HG03108 (cell line): ENCODE measurements at regions not wholly inside any gene's neighbourhood (a gene's known extent, or its start where the extent isn't known, plus 50 kb on each side); places are given as distances from the start of the nearest gene placed in this dataset.

Experiments
- ATAC-seq: cut with Tn5 transposase; IDR thresholded peaks from one replicate; pipeline ENCODE4 v1.9.1; 2021; ENCODE audit warnings: moderate library complexity; ENCODE audit not compliant: unreplicated experiment

DNA sequence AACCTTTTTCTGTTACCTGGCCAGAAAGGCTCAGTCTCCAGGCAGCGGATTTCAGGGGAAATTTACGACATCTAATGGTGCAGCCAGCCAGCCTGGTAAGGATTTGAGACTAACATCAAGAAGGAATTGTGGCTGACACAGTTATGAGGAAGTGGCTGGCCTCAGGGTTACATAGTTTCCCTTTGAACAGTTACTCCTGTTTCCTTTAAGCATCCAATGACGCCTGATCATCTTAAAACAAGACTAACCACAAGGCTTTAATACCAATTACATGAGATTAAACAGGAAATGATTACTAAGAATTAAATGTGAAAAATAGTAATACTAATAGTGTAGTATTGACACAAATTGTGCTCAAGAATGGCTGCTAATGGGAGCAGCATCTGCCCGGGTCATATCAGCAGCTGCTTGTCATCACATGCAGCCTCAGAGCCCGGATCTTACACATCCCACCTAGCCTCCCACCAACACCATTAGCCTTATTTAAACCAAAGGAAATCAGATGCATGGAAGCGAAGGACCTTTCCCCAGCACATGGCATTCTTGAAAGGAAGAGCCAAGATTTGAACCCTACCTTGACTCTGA, 431.8 kb downstream of the PMP22 start:
- no peak for ATAC-seq

- ATAC-seq = no peak
Observed at GRCh38 chr17:14831491-14831890, 433.6 kb downstream of the PMP22 start.

- no peak for ATAC-seq
Observed at GRCh38 chr17:14827396-14827919, 437.7 kb downstream of the PMP22 start.

DNA sequence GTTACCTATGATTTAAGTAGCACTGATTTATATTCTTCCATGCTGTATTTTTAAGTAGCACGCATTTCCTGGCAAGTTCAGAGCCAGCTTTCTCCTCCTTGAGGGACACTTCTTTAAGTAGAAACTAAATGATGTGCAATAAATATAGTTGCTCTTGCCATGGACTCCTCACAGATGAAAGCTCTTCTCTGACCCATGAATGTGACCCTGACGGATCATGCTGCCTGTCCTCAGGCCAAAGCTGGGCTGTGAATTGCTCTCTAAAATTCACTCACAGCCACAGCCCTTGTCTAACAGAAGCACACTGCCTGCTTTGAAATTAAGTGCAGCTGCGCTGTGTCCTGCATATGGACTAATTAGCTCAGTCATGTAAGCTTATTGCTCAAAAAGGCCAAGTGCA, 438.8 kb downstream of the PMP22 start:
- no peak for ATAC-seq

DNA sequence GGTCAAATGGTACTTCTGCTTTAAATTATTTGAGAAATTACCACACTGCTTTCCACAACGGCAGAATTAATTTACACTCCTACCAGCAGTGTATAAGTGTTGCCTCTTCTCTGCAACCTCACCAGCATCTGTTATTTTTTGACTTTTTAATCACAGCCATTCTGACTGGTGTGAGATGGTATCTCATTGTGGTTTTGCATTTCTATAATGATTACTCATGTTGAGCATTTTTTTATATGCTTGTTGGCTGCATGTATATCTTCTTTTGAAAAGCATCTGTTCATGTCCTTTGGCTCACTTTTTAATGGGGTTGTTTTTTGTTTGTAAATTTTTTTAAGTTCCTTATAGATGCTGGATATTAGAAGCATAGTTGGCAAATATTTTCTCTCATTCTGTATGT, 446.7 kb downstream of the PMP22 start:
- ATAC-seq = no peak

- no peak for ATAC-seq
Observed at GRCh38 chr17:14815079-14815478, 450.0 kb downstream of the PMP22 start.

DNA sequence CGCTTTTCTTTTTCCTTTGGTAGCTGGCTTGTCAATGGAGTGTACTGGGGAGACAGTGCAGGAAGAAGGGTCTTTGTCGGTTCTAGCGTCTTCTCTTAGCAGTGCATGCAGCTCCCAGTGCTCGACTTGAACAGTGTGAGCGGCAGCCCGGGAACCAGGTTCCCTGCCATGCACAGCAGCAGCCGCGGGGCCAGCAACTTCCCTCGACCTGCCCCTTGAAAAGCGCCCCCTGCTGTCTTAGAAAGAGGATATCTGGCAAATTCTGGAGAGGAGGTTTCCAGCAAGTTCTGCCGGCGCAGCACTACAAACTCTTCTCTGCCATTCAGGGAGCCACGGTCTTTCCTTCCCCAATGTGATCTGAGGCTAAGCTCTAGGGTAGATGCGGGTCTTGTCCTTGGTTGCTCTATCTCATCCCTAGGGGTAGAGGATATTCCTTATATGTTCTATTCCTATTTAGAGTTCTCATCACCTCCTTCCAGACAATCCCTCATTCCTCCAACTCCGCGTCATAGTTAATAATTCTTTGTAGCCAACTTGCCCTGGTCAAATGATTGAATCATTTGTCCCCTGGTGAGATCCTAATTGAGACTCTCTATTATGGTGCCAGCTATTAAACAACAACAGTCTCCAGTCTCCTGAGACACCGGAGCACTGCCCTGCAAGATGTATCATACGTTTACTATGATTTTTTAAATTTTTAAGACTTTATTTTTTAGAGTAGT, 451.3 kb downstream of the PMP22 start:
- no peak for ATAC-seq

DNA sequence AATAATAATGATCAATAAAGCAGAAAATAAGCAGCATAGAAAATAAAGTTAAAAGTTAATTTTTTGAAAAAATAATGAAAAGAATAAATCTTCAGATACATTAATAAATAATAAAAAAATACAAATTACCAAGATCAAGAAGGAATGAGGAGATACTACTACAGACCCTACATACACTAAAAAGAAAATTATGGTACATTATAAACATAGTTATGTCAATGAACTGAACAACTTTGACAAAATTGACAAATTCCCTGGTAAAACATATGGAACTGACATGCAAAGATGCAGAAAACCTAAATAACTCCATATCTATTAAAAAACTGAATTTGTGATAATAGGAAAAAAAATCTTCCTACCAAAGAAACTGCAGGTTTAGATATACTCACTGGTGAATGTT, 456.7 kb downstream of the PMP22 start:
- ATAC-seq = no peak

DNA sequence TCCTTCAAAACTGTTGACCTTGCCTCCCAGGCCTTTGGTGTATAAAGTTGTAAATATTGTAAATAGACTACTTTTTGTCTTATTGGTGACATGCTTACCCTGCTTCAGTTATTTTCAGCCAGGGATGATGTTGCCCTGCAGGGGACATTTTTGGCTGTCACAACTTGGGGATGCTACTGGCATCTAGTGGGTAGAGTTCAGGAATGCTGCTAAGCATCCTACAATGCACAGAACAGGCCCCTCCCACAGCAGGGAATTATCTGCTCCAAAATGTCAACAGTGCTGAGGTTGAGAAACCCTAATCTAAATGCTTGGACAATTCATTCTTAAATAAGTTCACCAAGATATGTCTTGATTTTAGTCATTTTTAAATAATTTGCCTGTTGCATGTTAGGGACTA, 459.8 kb downstream of the PMP22 start:
- no peak for ATAC-seq

DNA sequence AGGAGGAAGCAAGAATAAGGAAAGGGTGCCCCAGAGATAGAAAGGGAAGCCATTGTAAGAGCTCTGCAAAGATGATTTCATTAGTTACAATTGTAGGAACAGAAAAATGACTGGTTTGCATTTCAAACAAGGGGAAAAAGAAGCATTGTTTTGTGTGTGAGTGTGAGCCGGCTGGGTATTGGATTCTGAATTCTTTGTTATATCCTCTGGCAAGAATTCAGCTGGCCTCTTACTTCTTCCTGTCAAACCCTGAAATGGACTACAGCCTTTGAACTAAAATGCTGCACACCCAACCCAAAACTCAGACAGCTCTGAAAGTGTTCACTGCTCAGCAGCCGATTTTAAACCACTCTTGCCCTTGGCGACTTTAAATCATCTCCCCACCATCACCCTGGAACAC, 461.3 kb downstream of the PMP22 start:
- ATAC-seq = no peak

- no peak for ATAC-seq
Observed at GRCh38 chr17:14797801-14798200, 467.3 kb downstream of the PMP22 start.

GRCh38 chr17:14797021-14797420, 468.1 kb downstream of the PMP22 start:
- no peak for ATAC-seq

- no peak for ATAC-seq
Observed at GRCh38 chr17:14794961-14795360, 470.2 kb downstream of the PMP22 start.

- no peak for ATAC-seq
Observed at GRCh38 chr17:14793237-14793636, 471.9 kb downstream of the PMP22 start.

DNA sequence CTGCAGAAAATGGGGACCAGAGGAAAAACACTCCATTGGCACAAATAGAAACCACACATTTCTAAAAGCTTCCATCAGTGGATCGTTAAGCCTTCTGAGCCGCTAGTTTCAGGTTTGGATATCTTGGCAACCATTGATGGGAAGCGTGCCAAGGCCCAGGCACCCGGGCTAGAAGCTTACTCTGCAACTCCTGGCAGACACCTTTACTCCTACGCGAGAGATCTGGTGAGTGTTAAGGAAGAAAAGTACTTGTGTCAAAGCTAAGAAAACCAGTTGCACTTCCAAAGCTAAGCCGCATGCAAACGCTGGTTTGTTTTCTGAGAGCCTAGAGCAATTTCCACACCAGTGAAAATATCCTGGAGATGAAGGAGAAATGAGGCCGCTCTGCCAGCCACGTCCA, 472.4 kb downstream of the PMP22 start:
- no peak for ATAC-seq

- no peak for ATAC-seq
Observed at GRCh38 chr17:14791221-14791620, 473.9 kb downstream of the PMP22 start.

DNA sequence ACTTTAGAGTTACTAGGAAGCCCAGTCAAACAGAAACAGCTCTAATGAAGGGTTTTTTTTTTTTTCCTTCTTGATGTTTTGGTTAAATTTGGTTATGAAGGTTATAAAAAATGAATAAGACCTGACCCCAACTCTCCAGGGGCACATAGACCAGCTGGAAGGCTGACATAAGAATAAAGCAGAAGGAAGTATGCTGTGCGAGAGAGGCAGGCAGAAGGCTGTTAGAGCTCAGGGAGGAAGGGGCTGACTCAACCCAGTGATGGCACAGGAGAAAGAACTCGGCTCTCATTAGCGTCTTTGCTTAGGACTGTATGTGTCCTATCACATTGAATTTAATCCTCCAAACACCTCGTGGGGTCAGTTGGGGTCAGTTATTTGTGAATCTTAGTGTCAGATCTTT, 474.6 kb downstream of the PMP22 start:
- ATAC-seq = no peak

DNA sequence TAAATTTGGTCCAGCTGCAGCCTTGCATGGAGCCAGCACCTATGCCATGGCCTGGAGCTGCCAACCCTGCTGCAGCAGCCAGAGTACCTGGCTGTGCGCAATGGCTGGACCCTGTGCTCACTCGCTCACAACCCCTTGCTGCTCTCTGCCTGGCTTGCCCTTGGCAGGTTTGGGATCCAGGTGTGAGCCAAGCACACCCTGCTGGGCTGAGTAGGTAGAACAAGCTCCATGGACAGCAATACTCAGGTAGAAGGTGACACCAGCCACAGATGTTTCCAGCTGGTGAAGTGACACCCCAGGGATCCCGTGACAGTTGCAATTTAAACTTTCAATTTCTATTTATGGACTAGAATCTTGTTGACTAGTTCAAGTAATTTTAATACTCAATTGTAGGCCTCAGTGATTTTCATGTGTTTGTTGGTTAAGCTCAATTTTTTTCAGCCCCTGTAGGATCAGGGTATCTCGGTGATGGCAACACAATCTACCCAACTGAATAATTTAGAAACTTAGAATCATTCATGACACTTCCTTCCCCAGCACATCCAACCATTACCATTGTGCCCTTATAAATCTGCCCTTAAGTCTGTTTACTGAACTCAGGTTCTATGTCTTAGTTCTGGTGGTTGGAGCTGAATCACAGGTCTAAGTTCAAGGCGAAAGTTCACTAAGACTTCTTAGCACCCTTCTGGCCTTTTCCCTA, 480.0 kb downstream of the PMP22 start:
- no peak for ATAC-seq

DNA sequence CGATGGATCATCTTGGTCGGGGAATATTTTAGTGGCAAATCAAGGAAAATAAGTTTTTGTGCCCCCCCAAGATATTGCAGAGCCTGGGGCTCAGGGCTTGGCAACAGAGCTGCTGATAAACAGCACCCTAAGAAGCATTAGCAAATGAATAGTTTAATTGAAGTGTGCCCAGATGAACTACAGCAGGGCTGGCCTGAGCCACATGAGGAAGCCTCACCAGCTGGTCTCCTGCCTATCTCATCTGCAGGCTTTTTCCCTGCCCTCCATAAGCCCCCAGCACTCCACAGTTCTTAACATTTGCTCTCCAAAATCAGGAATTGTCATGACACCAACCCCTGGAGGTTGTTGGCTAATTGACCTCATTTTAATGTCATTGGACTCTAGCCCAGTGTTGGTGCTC, 480.2 kb downstream of the HS3ST3B1 start:
- no peak for ATAC-seq

GRCh38 chr17:14780097-14780651, 479.3 kb downstream of the HS3ST3B1 start:
- no peak for ATAC-seq

GRCh38 chr17:14779241-14779640, 478.4 kb downstream of the HS3ST3B1 start:
- ATAC-seq = no peak

DNA sequence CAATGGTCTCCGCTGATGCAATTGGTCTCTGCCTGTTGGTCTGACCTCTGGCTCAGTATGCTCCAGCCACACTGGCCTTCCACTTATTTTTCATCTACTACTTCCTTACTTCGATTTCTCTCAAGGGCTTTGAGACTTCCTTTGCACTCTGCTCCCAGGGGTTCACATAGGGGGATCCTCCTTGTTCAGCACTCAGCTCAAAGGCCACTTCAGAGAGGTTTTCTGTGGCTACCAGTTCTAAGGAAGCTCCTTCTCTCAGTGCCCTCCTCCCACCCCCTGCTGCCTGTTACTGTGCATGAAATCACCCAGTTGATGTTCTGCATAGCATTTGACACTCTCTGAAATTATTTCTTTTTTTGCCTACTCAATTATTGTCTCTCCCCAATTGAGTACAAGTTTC, 476.4 kb downstream of the HS3ST3B1 start:
- no peak for ATAC-seq
